ENCODE measurements at regions not wholly inside any gene's neighbourhood (a gene's known extent, or its start where the extent isn't known, plus 50 kb on each side); places are given as distances from the start of the nearest gene placed in this dataset.
"Not testable (repeated sequence)": the region's sequence is repeated elsewhere in the genome, so short reads cannot be mapped to it uniquely, and the experiment has no call there.

- peak overlapping the region; percentile 49 for H3K4me3 ChIP-seq (ENCODE audit: control insufficient read depth in 1 of 2, extremely low read depth in 1 of 2, low read length in 1 of 2)
- no peaks in the 10 kb centered on the region for H3K36me3 ChIP-seq (ENCODE audit: control insufficient read depth in 2 of 2, extremely low read depth in 1 of 2, insufficient read depth in 1 of 2, low read length in 1 of 2)
- Mint-ChIP-seq H3K4me3 (peak overlapping the region; percentile 66 to 86 (median 81)), H3K9me3 (no peaks in the 10 kb centered on the region), H3K27me3 (peaks cover 11 to 33% of the 10 kb centered on the region in 2 donors), H3K36me3 (no peaks in the 10 kb centered on the region), H3K4me1 (peaks cover 24 to 36% (median 26%) of the 10 kb centered on the region in 3 donors), H3K27ac (peak overlapping the region; percentile 62 to 66)
- no peaks in the 10 kb centered on the region for H3K9me3 ChIP-seq
- 1% methylated on average over 57 of the region's 69 CpGs for WGBS (ENCODE audit: insufficient coverage)
- ChIA-PET POLR2A (no interaction called here), CTCF (no interaction called here)
- peaks cover 2 to 40% of the 10 kb centered on the region in 2 experiments for H3K27me3 ChIP-seq (replicated peaks in 1 of 2; ENCODE audit: control insufficient read depth in 2 of 2, extremely low read depth in 1 of 2, insufficient read depth in 2 of 2, low read length in 1 of 2)
- no peak overlapping the region for H3K27ac ChIP-seq (ENCODE audit: low read length)
- ATAC-seq (replicated peaks in 1 of 4) = peak; percentile 47 to 69 (median 58)
- H3K4me1 ChIP-seq (ENCODE audit: control insufficient read depth in 1 of 2, extremely low read depth in 1 of 2, insufficient read depth in 2 of 2, low read length in 2 of 2) = peaks cover 7 to 35% of the 10 kb centered on the region in 2 experiments
- peak in 6 of 35 experiments; percentile 10 to 30 (median 22) for DNase-seq
These were observed 157.0 kb downstream of the BRD1 start for GRCh38 chr22:49670456-49671330.

- H3K27ac ChIP-seq (ENCODE audit: low read length); H3K36me3 ChIP-seq (ENCODE audit: control insufficient read depth in 2 of 2, extremely low read depth in 1 of 2, insufficient read depth in 1 of 2, low read length in 1 of 2); H3K9me3 ChIP-seq; H3K9me3 Mint-ChIP-seq; H3K36me3 Mint-ChIP-seq; H3K27ac Mint-ChIP-seq; CTCF ChIA-PET: not testable (repeated sequence)
- DNase-seq = peak in 13 of 35 experiments; percentile 6 to 35 (median 26)
- Histone ChIP-seq H3K27me3 (replicated peaks in 1 of 2; ENCODE audit: control insufficient read depth in 2 of 2, extremely low read depth in 1 of 2, insufficient read depth in 2 of 2, low read length in 1 of 2) (peaks cover 2 to 40% of the 10 kb centered on the region in 2 experiments), H3K4me1 (ENCODE audit: control insufficient read depth in 1 of 2, extremely low read depth in 1 of 2, insufficient read depth in 2 of 2, low read length in 2 of 2) (peaks cover 7 to 35% of the 10 kb centered on the region in 2 experiments), H3K4me3 (ENCODE audit: control insufficient read depth in 1 of 2, extremely low read depth in 1 of 2, low read length in 1 of 2) (peak overlapping the region in 1 of 2 donors; percentile 7)
- WGBS (ENCODE audit: insufficient coverage) = 5% methylated on average over 32 of the region's 33 CpGs
- H3K4me3 Mint-ChIP-seq = peak overlapping the region; percentile 54 to 71 (median 68)
- H3K27me3 Mint-ChIP-seq = peaks cover 11 to 34% of the 10 kb centered on the region in 2 donors
- H3K4me1 Mint-ChIP-seq = peaks cover 26 to 41% (median 26%) of the 10 kb centered on the region in 3 donors
- POLR2A ChIA-PET = interaction anchor here (0.6 to 1.2 kb wide), 2 partner anchors 64 to 598 kb away, joined by 3 to 4 read pairs; no protein-coding TSS in a partner anchor
- ATAC-seq (replicated peaks in 1 of 4) = peak; percentile 48 to 72 (median 58)
These were observed 157.7 kb downstream of the BRD1 start for GRCh38 chr22:49669969-49670455.

GRCh38 chr22:49669427-49669968 lies 158.2 kb downstream of the BRD1 start:
- CTCF ChIA-PET = not testable (repeated sequence)

GRCh38 chr22:49668402-49668801 lies 159.3 kb downstream of the BRD1 start:
- peaks cover 2 to 33% of the 10 kb centered on the region in 2 experiments for H3K27me3 ChIP-seq (replicated peaks in 1 of 2; ENCODE audit: control insufficient read depth in 2 of 2, extremely low read depth in 1 of 2, insufficient read depth in 2 of 2, low read length in 1 of 2)
- H3K4me1 ChIP-seq (ENCODE audit: control insufficient read depth in 1 of 2, extremely low read depth in 1 of 2, insufficient read depth in 2 of 2, low read length in 2 of 2) = peaks cover 7 to 35% of the 10 kb centered on the region in 2 experiments
- 70% methylated on average over 17 of the region's 19 CpGs for WGBS (ENCODE audit: insufficient coverage)
- peak overlapping the region in 2 of 3 donors; percentile 25 to 68 for H3K4me3 Mint-ChIP-seq
- ChIA-PET CTCF (no interaction called here), POLR2A (no interaction called here)
- no peaks in the 10 kb centered on the region for H3K9me3 Mint-ChIP-seq
- no peaks in the 10 kb centered on the region for H3K36me3 ChIP-seq (ENCODE audit: control insufficient read depth in 2 of 2, extremely low read depth in 1 of 2, insufficient read depth in 1 of 2, low read length in 1 of 2)
- no peaks in the 10 kb centered on the region for H3K36me3 Mint-ChIP-seq
- no peak overlapping the region for H3K27ac ChIP-seq (ENCODE audit: low read length)
- no peaks in the 10 kb centered on the region for H3K9me3 ChIP-seq
- peak overlapping the region in 1 of 2 donors; percentile 6 for H3K27ac Mint-ChIP-seq
- peaks cover 26 to 41% (median 26%) of the 10 kb centered on the region in 3 donors for H3K4me1 Mint-ChIP-seq
- H3K4me3 ChIP-seq (ENCODE audit: control insufficient read depth in 1 of 2, extremely low read depth in 1 of 2, low read length in 1 of 2) = no peak overlapping the region
- H3K27me3 Mint-ChIP-seq = peaks cover 11 to 31% of the 10 kb centered on the region in 2 donors
- no peak for ATAC-seq (replicated peaks in 1 of 4)
- DNase-seq = peak in 1 of 35 experiments; percentile 12

More at GRCh38 chr22:49669427-49669968, 158.2 kb downstream of the BRD1 start:
- H3K4me3 Mint-ChIP-seq = peak overlapping the region; percentile 54 to 71 (median 68)
- ATAC-seq (replicated peaks in 1 of 4) = peak in 2 of 4 experiments; percentile 10 to 26
- H3K4me3 ChIP-seq (ENCODE audit: control insufficient read depth in 1 of 2, extremely low read depth in 1 of 2, low read length in 1 of 2); H3K27ac Mint-ChIP-seq; H3K36me3 Mint-ChIP-seq; H3K9me3 ChIP-seq; H3K9me3 Mint-ChIP-seq; H3K27ac ChIP-seq (ENCODE audit: low read length); H3K36me3 ChIP-seq (ENCODE audit: control insufficient read depth in 2 of 2, extremely low read depth in 1 of 2, insufficient read depth in 1 of 2, low read length in 1 of 2): not testable (repeated sequence)
- peak in 1 of 35 experiments; percentile 2 for DNase-seq
- Histone ChIP-seq H3K4me1 (ENCODE audit: control insufficient read depth in 1 of 2, extremely low read depth in 1 of 2, insufficient read depth in 2 of 2, low read length in 2 of 2) (peaks cover 7 to 35% of the 10 kb centered on the region in 2 experiments), H3K27me3 (replicated peaks in 1 of 2; ENCODE audit: control insufficient read depth in 2 of 2, extremely low read depth in 1 of 2, insufficient read depth in 2 of 2, low read length in 1 of 2) (peaks cover 2 to 38% of the 10 kb centered on the region in 2 experiments)
- POLR2A ChIA-PET = interaction anchor here (0.6 to 1.2 kb wide), 2 partner anchors 64 to 597 kb away, joined by 3 to 4 read pairs; no protein-coding TSS in a partner anchor
- H3K4me1 Mint-ChIP-seq = peaks cover 26 to 41% (median 26%) of the 10 kb centered on the region in 3 donors
- H3K27me3 Mint-ChIP-seq = peaks cover 11 to 31% of the 10 kb centered on the region in 2 donors
- no CpG with 5 or more reads among the region's 1 CpG for WGBS (ENCODE audit: insufficient coverage)

- ChIA-PET POLR2A (no interaction called here), CTCF (interaction anchor here (0.7 kb wide), 3 partner anchors 10 to 500 kb away, joined by 3 to 6 read pairs (median 6); no protein-coding TSS in a partner anchor)
- Histone ChIP-seq H3K27ac (ENCODE audit: low read length) (no peak overlapping the region), H3K36me3 (ENCODE audit: control insufficient read depth in 2 of 2, extremely low read depth in 1 of 2, insufficient read depth in 1 of 2, low read length in 1 of 2) (no peaks in the 10 kb centered on the region), H3K9me3 (no peaks in the 10 kb centered on the region), H3K27me3 (replicated peaks in 1 of 2; ENCODE audit: control insufficient read depth in 2 of 2, extremely low read depth in 1 of 2, insufficient read depth in 2 of 2, low read length in 1 of 2) (peaks cover 2 to 29% of the 10 kb centered on the region in 2 experiments), H3K4me3 (ENCODE audit: control insufficient read depth in 1 of 2, extremely low read depth in 1 of 2, low read length in 1 of 2) (no peak overlapping the region), H3K4me1 (ENCODE audit: control insufficient read depth in 1 of 2, extremely low read depth in 1 of 2, insufficient read depth in 2 of 2, low read length in 2 of 2) (peaks cover 7 to 35% of the 10 kb centered on the region in 2 experiments)
- Mint-ChIP-seq H3K36me3 (no peaks in the 10 kb centered on the region), H3K4me1 (peaks cover 26 to 41% (median 26%) of the 10 kb centered on the region in 3 donors), H3K27ac (peak overlapping the region; percentile 85 to 88), H3K9me3 (no peaks in the 10 kb centered on the region), H3K27me3 (peaks cover 11 to 26% of the 10 kb centered on the region in 2 donors), H3K4me3 (peak overlapping the region; percentile 62 to 76 (median 64))
- ATAC-seq (replicated peaks in 1 of 4) (peak in 3 of 4 experiments; percentile 9 to 36 (median 24)), DNase-seq (peak in 12 of 35 experiments; percentile 12 to 54 (median 23))
- WGBS (ENCODE audit: insufficient coverage) = 8% methylated on average over 5 of the region's 13 CpGs
These were observed 160.4 kb downstream of the BRD1 start for GRCh38 chr22:49667236-49667635.

All from T-cell (primary cell).